ENCODE measurements at regions not wholly inside any gene's neighbourhood (a gene's known extent, or its start where the extent isn't known, plus 50 kb on each side); places are given as distances from the start of the nearest gene placed in this dataset.

DNA sequence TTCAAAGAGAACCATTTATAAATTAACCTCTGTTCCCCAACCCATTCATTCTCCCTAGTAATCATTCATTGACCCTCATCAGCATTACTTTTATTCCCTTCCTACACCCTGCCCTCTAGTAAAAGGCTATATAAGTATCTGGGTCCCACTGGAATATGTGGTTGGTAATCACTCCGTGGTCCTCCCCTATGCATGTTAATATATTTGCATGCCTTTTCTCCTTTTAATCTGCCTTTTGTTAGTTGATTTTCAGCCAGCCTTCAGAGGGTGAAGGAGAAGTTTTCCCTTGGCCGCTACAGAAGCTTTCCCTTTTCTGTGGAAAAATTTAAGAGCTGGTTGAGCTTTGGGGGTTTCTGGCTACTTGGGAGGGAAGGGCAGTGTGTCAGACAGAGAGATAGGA, 585.6 kb downstream of the UTRN start (continued):
- TF ChIP-seq HDAC6 (IDR thresholded peaks at IDR 0.05; ENCODE audit: low read depth, low read length) (no peak), NRF1 (IDR thresholded peaks at IDR 0.05; ENCODE audit: low read depth, low read length) (no peak), KDM5A (IDR thresholded peaks at IDR 0.05; ENCODE audit: low read length) (no peak), FOSL1 (IDR thresholded peaks at IDR 0.05; ENCODE audit: insufficient read depth, low read depth, low read length) (no peak)

All from H1 (cell line).